HG03103 (cell line): ENCODE measurements at regions not wholly inside any gene's neighbourhood (a gene's known extent, or its start where the extent isn't known, plus 50 kb on each side); places are given as distances from the start of the nearest gene placed in this dataset.

Experiments used
- ATAC-seq: cut with Tn5 transposase; IDR thresholded peaks from one replicate; pipeline ENCODE4 v1.9.1; 2021; ENCODE audit warnings: low read depth; ENCODE audit not compliant: unreplicated experiment

DNA sequence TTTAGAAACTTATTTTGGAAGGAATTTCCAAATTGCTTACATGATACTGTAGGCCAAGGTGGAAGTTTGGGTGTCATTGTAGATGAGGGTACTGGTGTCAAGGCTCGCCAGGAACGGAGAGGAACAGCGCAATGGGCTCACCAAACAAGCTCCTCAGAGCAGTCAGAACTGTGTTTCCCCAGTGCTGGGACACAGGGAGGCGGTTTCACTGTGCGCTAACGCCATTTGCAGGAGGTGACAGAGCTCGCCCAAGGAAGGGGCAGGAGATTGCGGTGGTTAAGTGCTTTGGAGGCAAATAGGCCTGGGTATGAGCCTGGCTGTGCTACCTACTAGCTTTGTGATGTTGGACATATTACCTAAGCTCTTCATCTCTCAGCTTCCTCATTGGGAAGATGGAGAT, 57.3 kb downstream of the HHEX start:
- no peak for ATAC-seq

DNA sequence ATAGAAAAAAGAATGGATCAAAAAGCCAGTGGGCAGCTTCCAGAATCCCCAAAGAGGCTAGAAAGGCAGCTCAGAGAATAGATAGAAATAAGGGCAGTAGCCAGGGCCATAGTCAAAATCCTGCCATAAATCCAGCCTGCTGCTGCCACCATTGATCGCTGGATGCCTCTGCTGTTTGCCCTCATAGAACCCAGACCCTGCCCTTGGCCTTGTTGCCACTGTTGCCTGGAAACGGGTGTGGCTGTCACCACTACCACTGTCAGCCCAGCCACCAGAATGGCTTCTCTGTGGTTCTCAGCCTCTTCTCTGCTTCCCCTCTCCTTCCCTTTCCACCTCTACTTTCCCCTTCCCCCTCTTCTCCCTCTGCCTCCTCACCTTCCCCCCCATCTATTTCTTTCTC, 57.8 kb downstream of the HHEX start:
- no peak for ATAC-seq

DNA sequence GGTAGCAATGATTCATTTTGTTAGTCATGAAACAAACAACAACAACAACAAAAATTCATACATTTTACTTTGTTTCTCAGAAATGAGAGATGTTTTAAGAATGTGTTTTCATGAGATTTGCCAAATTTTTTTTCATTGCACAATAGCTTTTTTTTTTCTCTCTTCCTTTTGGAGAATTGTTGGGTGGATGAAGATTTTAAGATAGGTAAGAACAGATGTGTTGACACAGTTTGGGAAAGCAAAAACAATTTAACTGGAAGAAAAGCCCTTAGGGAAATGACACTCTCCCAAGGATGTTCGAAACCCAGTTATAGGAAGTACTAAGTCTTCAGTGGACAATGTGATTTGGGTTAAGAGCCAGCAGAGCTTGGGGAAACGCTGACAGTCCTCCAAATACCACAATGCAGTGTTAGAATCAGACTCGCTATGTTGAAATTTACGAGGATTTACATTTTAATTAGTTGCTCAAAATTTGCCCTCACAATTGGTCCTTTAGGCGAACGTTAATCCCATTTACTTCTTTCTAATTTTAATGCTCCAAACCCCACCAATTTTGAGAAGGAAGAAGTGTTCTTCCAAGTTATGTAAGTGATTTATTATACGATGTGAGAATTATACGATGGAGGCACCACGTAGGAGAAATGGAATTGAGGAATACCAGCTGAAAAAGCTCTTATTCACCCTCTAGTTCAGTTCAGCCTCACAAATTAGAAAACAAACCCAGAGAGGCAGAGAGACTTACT, 61.2 kb downstream of the HHEX start:
- no peak for ATAC-seq

DNA sequence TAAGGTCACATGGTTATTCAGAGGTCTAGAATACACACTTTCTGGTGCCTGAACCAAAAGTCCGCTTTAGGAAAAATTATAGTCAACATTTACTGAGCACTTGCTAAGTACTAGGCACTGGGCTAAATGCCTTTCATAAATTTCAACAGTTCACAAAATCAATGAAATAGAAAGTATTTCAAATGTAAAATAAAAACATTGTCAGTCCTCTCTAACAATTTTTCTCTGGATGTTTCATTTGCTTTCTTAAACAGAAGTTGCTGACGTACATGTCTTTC, 61.7 kb downstream of the HHEX start:
- no peak for ATAC-seq

DNA sequence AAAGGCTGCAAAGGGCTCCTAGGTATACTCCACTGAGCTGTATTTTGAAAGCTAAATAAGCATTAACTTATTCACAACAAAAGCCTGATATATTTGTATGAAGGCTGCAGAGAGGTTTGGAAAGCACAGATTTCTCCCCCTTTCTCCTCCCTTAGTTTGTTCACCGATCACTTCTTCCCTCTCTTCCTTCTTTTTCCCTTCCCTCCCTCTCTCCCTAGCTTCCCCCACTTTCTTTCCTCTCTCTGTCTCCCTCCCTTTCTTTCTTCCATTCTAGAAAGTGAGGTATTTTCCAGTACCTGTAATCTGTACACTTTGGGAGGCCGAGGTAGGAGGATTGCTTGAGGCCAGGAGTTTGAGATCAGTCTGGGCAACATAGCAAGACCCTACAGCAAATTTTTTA, 62.1 kb downstream of the HHEX start:
- ATAC-seq, result no peak

DNA sequence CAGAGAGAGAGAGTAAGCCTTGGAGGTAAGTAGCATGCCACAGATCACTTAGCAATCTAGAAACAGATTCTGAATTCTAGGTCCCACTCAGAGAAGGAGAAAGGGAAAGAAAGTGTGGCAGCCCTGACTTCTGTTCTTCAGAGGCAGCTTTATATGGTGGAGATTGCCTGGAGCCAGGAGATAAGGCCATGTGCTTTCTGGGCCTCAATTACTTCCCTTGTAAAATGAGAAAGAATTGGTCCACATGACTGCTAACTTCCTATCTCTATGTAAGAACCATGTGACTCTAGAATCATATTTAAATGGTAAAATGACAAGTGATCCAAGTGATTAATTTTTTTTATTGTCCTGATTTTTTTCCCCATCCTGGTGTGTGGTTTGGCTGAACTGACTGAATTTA, 64.1 kb downstream of the HHEX start:
- ATAC-seq, result no peak

DNA sequence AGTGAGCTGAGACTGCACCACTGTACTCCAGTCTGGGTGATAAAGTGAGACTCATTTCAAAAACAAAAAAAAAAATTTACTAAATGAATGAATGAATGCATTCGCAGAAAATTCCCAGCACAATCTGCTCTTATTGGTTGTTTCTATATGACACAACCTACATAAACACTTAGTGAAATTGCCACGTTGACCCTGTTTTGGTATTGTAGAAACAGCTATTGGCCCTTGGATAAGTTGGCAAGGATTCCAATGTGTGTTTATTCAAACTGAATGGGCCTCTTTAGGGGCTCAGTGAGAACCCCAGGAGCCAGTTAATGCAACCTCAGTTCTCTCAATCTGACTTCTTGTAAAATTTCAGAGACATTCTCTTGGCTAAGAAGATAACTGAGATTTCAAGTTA, 66.0 kb downstream of the HHEX start:
- ATAC-seq, result no peak

DNA sequence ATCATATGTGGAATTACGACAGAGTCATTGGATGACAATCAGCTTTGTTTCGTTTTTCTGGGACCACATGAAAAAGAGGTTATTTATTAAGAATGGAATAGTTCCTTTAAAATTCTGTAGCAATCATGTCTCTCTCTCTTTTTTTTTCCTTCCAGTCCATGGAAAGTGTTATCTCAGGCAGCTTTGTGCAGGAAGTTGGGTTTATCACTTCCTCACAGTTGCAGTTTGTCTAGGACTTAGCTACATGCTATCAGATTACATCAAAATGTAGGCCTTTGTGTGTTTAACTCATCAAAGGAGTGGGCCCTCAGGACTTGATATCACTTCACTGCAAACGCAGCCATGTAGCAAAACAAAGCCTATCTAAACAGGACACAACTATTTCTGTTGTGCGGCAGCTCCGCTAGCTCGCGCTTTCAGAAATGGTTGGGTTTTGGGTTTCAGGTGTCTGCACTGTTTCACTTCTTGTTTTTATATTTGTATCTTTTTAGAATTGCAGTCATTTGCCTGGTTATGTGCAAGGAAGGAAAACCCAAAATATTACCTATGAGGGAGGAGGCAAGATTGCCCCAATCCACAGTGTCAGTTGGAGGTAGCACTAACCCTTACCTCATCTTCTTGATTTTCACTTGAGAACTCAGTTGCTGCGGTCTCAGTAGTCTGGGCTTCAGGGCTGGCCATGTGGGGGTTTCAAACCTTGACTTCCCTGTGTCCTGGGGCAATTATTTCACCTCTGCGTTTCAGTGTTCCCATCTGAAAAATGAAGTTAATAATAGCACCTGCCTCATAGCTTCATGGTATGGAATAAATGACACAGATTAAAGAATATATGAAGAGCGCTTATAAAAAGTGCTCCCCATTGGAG, 66.7 kb downstream of the HHEX start:
- ATAC-seq, result peak; percentile 73

DNA sequence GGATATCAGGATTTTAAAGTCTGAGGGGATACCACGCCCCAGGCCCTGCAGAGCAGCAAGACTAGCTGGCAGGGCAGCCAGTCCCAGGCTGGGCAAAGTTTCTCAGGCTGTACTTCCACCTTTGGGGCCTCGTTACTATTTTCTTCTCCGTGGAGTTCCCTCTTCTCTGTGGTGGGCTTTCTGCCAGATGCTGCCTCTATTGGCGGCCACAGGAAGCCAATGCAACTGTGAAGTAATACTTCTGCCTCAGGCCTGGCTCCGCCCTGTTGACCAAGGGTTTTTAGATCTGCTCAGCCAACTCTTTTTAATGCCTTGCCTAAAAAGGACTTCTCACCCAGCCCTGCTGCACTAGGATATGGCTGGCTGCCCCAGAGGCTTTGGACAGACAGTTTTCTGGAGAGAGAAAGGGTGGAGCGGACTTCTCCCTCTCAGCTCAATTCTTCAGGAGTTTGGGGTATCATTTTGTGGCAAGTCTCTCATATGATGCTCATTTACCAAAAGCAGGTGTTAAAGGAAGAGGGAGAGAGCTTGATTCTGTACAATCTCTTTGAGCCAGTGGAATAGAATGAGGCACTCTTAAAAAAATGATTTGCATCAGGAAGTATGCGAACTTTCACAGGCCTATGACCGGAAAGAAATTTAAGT, 67.4 kb downstream of the HHEX start:
- ATAC-seq, result peak; percentile 60

DNA sequence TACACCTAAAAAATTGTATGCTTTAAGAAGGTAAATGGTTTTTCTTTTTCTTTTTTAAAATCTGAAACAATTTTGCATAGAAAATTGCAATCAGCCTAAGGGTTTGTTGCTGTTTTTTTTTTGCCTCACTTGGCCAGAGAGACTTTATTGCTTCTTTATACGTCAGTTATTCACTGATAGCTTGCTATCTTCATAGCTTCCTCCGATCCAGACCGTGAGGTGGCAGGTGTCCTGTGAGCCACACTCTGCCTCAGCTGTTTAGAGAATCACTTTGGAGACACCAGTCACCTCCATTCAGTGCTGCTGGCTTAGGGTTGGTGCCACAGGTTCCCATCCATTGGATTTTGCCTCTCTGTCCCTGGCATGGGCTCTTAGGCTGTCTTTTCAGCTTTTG, 68.0 kb downstream of the HHEX start:
- no peak for ATAC-seq

DNA sequence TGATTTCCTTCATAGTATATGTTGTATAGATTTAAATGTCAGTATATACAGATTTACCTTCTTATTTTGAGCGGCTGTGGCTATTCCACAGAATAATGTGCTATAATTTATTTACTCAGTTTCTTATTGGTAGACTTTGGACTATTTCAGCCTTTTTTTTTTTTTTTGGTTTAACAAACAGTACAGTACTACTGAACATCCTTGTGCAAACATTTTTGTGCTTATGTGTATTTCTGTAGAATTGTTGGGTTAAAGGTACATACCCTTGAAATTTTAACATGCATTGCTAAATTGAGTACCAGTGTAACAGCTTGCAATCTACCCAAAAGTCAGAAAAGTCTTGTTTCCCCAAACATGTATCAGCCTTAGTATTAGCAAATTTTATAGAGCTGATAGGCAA, 68.8 kb downstream of the HHEX start:
- ATAC-seq, result no peak

DNA sequence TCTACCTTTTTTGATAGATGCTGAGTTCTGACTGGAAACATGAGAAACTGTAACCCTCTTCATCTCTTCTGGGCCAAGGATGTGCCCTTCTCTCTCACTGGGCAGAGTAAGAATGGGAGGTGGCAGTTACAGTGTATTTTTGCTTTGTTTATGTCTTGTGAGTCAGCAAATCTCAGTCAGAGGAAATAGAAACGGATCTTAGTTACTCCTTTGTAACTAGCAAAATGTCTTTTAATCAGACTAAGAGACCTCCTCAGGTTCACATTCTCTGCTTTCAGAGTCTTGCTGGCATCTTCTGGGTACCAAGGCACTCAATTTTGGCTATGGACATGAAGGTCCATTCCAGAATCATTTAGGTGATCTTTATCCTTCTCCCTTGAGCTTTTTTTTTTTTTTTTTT, 70.9 kb downstream of the HHEX start:
- no peak for ATAC-seq

DNA sequence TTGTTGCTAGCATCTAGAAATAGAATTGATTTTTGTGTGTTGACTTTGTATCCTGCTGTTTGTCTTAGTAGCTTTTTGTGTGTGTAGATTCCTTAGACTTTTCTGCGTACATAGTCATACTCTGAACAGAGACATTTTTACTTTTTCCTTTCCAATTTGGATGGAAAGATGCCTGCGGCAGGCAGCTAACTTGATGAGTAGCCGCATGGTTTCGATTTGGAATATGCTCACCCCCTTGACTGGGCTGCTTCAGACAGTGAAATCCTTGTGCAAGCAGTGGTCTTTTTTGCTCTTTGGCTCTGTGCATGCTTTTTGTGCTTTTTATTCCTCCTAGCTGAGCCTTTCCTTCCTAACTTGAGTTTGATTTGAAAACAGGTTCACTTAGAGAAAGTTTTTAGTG, 71.8 kb downstream of the HHEX start:
- ATAC-seq, result no peak

DNA sequence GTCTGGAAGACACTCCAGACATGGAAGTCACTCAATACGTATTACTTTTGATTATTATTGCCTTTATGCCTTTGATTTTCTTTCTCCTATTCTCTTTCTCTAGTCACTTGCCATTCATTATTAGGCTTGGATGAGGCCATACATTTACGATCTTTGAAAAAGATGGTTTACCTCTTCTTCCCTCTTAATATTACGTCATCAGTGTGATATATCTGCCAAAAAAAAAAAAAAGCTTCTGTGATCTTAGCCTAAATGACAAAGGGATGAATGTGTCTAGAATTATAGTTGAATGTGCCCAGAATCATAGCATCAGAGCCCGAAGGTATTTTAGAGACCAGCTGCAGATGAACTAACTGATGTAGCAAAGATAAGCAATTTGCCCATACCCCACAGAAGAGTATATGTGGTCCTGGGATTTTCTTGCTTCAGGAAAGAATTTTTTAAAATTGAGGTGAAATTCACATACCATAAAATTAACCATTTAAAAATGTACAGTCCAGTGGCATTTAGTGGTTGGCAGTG, 73.9 kb downstream of the HHEX start:
- ATAC-seq, result no peak

DNA sequence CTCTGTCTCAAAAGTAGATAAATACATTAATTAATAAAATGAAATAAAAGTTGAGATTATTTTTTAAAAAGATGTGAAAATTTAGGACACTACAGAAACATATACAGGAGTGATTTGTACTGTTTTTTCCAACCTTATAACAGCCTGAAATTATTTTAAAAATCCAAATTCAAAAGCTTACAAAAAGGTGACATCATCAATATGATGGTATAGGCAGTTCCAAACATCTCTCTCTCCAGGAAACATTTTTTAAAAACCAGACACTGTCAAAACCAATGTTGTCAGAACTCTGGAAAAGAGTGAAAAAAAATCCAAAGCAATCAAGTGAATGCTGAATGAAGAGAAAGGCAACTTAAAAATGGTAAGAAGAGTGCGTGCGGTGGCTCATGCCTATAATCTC, 76.7 kb downstream of the HHEX start:
- no peak for ATAC-seq

DNA sequence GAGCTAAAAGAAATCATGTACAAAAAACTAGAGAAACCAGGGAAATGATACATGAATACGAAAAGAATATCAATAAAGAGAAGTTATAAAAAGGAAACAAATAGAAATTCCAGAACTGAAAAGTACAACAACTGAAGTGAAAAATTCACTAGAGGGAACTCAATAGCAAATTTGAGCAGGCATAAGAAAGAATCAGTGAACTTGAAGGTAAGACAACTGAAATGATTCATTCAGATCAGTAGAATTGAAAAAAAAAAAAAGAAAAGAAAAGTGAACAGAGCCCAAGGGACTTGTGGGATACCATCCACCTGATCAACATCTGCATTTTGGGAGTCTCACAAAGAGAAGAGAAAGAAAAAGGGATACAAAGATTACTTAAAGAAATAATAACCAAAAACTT, 78.3 kb downstream of the HHEX start:
- ATAC-seq, result no peak

DNA sequence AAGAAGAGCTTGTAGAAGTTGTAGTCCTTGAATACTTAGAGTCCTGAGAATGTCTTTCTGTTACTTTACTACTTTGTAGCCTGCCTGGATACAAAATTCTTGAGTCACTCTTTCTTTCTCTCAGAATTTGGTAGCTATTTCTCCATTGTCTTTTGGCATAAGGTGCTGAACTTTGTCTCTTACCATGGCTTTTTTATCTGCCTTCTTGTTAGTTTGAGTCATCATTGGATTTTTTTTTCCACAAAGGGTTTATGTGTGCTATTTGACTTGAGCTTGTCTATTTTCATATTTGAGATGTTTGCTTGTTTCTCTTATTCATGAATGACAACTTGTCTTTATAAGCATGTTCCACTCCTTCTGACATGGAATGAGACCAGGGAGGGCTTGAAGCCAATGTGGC, 74.5 kb upstream of the EXOC6 start:
- ATAC-seq, result no peak

DNA sequence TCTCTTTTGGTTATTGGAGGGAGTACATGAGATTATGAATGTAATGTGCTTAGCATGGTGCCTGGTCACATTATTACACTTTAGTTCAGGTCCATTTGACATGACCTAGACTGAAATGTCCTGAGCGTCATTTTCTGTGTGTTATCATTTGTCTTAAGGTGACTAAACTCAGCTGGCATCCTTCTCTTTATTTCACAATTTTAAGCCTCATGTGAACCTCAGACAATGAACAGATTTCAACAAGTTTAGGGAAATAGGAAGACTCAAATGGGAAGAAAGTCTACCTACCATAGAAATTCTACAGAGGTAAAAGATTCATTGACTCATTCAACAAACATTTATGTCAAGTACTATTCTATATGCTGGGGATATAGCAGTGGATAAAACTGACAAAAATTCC, 70.2 kb upstream of the EXOC6 start:
- no peak for ATAC-seq

DNA sequence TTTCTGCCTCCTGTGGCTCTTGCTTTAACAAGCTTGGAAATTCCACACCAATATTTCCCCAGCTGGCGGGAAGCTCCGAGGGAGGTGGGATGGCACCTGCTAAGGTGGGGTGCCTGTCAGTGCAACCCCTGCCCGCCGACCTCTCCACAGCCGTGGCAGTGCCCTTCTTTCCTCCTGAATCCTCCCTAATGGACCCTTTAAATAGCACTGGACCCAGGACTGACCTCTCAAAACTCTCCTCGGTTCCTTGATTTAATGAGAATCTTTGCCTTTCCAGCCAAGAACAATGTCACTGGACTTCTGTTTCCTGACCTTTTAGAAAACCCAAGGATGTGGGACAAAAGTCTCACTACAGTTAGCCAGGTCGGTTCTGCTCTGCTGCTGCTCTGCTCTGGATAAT, 63.2 kb upstream of the EXOC6 start:
- no peak for ATAC-seq

DNA sequence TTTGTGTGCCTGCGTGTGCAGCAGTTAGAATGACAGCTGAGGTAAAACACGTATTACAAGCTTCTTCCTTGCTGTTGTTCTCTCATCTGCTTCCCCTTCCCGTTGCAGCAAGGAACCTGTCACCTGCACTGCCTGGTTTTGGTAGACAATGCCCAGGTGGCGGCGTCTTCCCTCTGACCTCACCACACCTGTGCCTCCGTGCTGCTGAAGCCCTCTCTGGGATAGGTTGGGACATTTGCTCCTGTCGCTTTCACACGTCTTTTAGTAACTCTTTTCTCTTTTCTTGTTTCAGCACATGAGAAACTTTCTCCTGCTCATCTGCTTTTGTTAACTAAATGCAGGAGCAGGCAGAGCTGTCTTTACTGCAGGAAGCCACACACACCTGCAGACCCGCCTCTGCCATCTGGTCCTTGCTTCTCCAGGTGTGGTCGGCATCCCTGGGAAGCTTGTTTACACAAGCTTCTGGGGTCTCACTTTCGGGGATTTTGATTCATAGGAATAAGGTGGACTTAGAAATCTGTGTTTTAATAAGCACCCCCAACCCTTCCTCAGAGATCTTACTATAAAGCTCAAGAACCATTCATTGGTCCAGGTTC, 60.7 kb upstream of the EXOC6 start:
- ATAC-seq, result no peak

DNA sequence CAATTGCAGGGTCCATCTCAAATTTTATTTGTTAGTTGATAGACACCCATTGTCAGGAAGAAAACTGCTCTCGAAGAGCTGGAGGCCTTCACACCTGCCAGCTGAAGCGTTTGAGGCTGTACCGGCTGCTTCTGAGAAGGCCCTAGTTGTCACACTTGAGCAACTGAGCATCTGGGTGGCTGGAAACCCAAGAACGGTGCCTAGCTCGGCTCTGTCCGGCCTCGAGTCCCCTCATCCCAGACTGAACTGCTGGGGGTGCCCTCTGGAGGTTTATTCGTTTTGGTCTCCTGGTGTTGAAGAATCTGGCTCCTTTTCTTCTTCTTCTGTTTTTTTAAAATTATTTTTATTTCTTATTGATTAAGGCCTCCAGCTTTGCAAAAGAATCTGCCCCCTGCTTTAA, 59.3 kb upstream of the EXOC6 start:
- ATAC-seq, result no peak
